GM19467 (cell line): ENCODE measurements at regions not wholly inside any gene's neighbourhood (a gene's known extent, or its start where the extent isn't known, plus 50 kb on each side); places are given as distances from the start of the nearest gene placed in this dataset.
"Not testable (repeated sequence)": the region's sequence is repeated elsewhere in the genome, so short reads cannot be mapped to it uniquely, and the experiment has no call there.

Source experiments
- ATAC-seq: cut with Tn5 transposase; IDR thresholded peaks from one replicate; pipeline ENCODE4 v1.9.1; 2021; ENCODE audit warnings: mild to moderate bottlenecking, moderate library complexity; ENCODE audit not compliant: unreplicated experiment

GRCh38 chr9:33623658-33624586 lies 99.9 kb downstream of the ANKRD18B start:
- no peak for ATAC-seq

GRCh38 chr9:33628318-33628717 lies 104.3 kb downstream of the ANKRD18B start:
- not testable (repeated sequence) for ATAC-seq

GRCh38 chr9:33628865-33629410 lies 104.9 kb downstream of the ANKRD18B start:
- no peak for ATAC-seq

GRCh38 chr9:33633636-33634035 lies 109.6 kb downstream of the ANKRD18B start:
- no peak for ATAC-seq

GRCh38 chr9:33637881-33638280 lies 113.8 kb downstream of the ANKRD18B start:
- no peak for ATAC-seq

GRCh38 chr9:33638391-33638915 lies 114.4 kb downstream of the ANKRD18B start:
- ATAC-seq = no peak

GRCh38 chr9:33645706-33646105 lies 121.7 kb downstream of the ANKRD18B start:
- ATAC-seq = no peak

- no peak for ATAC-seq
Measured at GRCh38 chr9:33649463-33649862, 125.4 kb downstream of the ANKRD18B start.

GRCh38 chr9:33651125-33651524 lies 127.1 kb downstream of the ANKRD18B start:
- no peak for ATAC-seq

- ATAC-seq = no peak
Measured at GRCh38 chr9:33659921-33660320, 135.4 kb upstream of the PRSS3 start.

- ATAC-seq = no peak
Measured at GRCh38 chr9:33660772-33661171, 134.6 kb upstream of the PRSS3 start.

GRCh38 chr9:33661176-33661575 lies 134.2 kb upstream of the PRSS3 start:
- ATAC-seq = no peak

- no peak for ATAC-seq
Measured at GRCh38 chr9:33662871-33663270, 132.5 kb upstream of the PRSS3 start.

GRCh38 chr9:33676194-33676745 lies 119.1 kb upstream of the PRSS3 start:
- not testable (repeated sequence) for ATAC-seq

GRCh38 chr9:33676746-33677505 lies 118.4 kb upstream of the PRSS3 start:
- no peak for ATAC-seq

GRCh38 chr9:33677506-33677809 lies 117.9 kb upstream of the PRSS3 start:
- ATAC-seq = no peak

- ATAC-seq = no peak
Measured at GRCh38 chr9:33677961-33678360, 117.4 kb upstream of the PRSS3 start.

GRCh38 chr9:33682551-33682950 lies 112.8 kb upstream of the PRSS3 start:
- no peak for ATAC-seq

- no peak for ATAC-seq
Measured at GRCh38 chr9:33684831-33685230, 110.5 kb upstream of the PRSS3 start.

- no peak for ATAC-seq
Measured at GRCh38 chr9:33686942-33687341, 108.4 kb upstream of the PRSS3 start.

GRCh38 chr9:33687779-33688178 lies 107.6 kb upstream of the PRSS3 start:
- ATAC-seq = no peak
